Vagina (tissue), 2 donors: ENCODE measurements at regions not wholly inside any gene's neighbourhood (a gene's known extent, or its start where the extent isn't known, plus 50 kb on each side); places are given as distances from the start of the nearest gene placed in this dataset.

Experiments
- DNase-seq, 2 donors: peaks; one replicate each; pipeline ENCODE4 v3.0.0-alpha.2; 2017; ENCODE audit errors: extremely low spot score in 2 of 2
- H3K27ac ChIP-seq: fragments of 200-600 bp; sonication (generic); one replicate; pipeline ENCODE4 v1.5.1; 2019
- H3K27me3 ChIP-seq: fragments of 200-600 bp; sonication (generic); one replicate; pipeline ENCODE4 v1.5.1; 2019
- H3K36me3 ChIP-seq, 2 donors: fragments of 200-600 bp; sonication (generic); one replicate each; pipeline ENCODE4 v1.5.1; 2017 to 2019
- H3K4me1 ChIP-seq: fragments of 200-600 bp; sonication (generic); one replicate; pipeline ENCODE4 v1.5.1; 2019
- H3K4me3 ChIP-seq, 2 donors: fragments of 200-600 bp; sonication (generic); 1 replicate in 1 of 2; 2 replicates in 1 of 2; pipeline ENCODE4 v1.5.1; 2016 to 2019
- H3K9me3 ChIP-seq: fragments of 200-600 bp; sonication (generic); one replicate; pipeline ENCODE4 v1.5.1; 2019
- POLR2A ChIP-seq, 2 donors: fragments of 450-650 bp; IDR thresholded peaks; one replicate each; pipeline ENCODE4 v1.6.1; 2017; ENCODE audit warnings: antibody characterized with exemption in 2 of 2, mild to moderate bottlenecking in 2 of 2, moderate library complexity in 2 of 2
- POLR2AphosphoS5 ChIP-seq, 2 donors: sonication (generic); formaldehyde crosslinking; IDR thresholded peaks; one replicate each; pipeline ENCODE4 v1.9.0; 2017; ENCODE audit warnings: antibody characterized with exemption in 2 of 2, mild to moderate bottlenecking in 2 of 2, low read depth in 1 of 2; ENCODE audit not compliant: insufficient read depth in 1 of 2
- intact Hi-C: fragments of 100-400 bp; cut with DNase I; formaldehyde crosslinking; loops from one replicate; pipeline ENCODE4 v1.15.1; 2023
- TF ChIP-seq, protein P1 (sequence below), 3 experiments: fragments of 450-650 bp in 2 of 3; fragments of 200-600 bp in 1 of 3; sonication (generic) in 1 of 3; IDR thresholded peaks; one replicate each; pipeline ENCODE4 v1.5.1; 2017 to 2019; ENCODE audit warnings: antibody characterized with exemption in 3 of 3, mild to moderate bottlenecking in 2 of 3, moderate library complexity in 2 of 3

DNA sequence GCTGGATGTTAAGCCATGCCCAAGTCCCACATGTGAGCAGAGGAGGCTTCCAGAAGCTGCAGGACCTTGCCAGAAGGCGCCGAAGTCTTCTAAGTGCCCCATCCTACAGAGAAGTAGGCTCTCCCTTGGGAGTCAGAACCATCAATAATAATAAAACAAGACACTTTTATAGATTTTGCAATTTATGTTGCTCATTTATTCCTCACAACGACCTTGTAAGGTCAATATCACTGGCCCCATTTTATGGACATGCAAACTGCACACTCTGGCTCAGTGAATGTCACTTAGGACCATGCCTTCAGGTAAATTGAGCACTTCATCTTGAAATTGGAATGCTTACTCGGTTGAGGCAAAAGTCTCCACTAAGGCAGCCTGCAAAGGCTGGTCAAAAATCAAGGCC lies 170.4 kb downstream of the BCOR start:
- no peak for TF ChIP-seq POLR2A (IDR thresholded peaks at IDR 0.05)
- TF ChIP-seq, protein P1, sequence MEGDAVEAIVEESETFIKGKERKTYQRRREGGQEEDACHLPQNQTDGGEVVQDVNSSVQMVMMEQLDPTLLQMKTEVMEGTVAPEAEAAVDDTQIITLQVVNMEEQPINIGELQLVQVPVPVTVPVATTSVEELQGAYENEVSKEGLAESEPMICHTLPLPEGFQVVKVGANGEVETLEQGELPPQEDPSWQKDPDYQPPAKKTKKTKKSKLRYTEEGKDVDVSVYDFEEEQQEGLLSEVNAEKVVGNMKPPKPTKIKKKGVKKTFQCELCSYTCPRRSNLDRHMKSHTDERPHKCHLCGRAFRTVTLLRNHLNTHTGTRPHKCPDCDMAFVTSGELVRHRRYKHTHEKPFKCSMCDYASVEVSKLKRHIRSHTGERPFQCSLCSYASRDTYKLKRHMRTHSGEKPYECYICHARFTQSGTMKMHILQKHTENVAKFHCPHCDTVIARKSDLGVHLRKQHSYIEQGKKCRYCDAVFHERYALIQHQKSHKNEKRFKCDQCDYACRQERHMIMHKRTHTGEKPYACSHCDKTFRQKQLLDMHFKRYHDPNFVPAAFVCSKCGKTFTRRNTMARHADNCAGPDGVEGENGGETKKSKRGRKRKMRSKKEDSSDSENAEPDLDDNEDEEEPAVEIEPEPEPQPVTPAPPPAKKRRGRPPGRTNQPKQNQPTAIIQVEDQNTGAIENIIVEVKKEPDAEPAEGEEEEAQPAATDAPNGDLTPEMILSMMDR (IDR thresholded peaks at IDR 0.05): no peak
- no peak for TF ChIP-seq POLR2AphosphoS5 (IDR thresholded peaks at IDR 0.05; ENCODE audit: insufficient read depth in 1 of 2, low read depth in 1 of 2)
- Histone ChIP-seq H3K36me3 (no peaks in the 10 kb centered on the region), H3K27me3 (no peaks in the 10 kb centered on the region), H3K4me1 (no peaks in the 10 kb centered on the region), H3K9me3 (no peaks in the 10 kb centered on the region), H3K27ac (no peak overlapping the region), H3K4me3 (no peak overlapping the region)
- no peak for DNase-seq
- intact Hi-C loops: no loop called here

DNA sequence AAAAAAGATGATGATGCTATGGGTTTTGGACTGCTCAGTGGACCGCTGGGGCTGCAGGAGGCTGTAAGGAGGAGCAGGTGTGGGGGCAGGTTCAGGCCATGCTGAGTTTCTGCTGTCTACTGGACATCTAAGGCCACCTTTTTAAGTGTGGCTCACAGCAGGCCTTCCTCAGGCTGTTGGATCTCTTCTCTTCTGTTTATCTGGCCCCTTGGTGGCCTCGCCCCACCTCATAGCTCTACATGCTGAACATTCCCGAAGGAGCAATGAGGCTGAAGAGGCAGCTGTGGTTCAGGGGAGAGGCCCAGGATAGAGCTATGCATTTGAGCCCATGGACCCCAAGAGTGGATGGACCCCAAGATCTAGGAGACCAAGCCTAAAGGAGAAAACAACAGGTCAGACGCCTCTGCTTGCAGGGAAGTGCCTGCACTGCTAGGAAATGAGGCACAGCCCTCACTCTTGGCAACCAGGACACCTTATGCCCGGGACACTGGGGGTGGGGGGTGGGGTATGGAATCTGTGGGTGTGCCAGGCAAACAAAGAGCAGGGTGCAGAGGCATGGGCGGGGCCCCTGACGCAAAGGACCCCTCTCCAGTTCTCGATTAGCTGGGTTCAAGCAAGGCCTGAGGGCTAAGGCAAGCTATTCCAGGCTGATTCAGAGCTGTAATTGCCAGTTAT lies 168.9 kb downstream of the BCOR start:
- H3K27ac ChIP-seq: no peak overlapping the region
- no peaks in the 10 kb centered on the region for H3K4me1 ChIP-seq
- no peaks in the 10 kb centered on the region for H3K27me3 ChIP-seq
- no peaks in the 10 kb centered on the region for H3K36me3 ChIP-seq
- no peak for DNase-seq
- no peaks in the 10 kb centered on the region for H3K9me3 ChIP-seq
- no peak overlapping the region for H3K4me3 ChIP-seq
- TF ChIP-seq POLR2A (IDR thresholded peaks at IDR 0.05): no peak
- TF ChIP-seq, protein P1 (IDR thresholded peaks at IDR 0.05): no peak
- TF ChIP-seq POLR2AphosphoS5 (IDR thresholded peaks at IDR 0.05; ENCODE audit: insufficient read depth in 1 of 2, low read depth in 1 of 2): no peak
- intact Hi-C loops: no loop called here

DNA sequence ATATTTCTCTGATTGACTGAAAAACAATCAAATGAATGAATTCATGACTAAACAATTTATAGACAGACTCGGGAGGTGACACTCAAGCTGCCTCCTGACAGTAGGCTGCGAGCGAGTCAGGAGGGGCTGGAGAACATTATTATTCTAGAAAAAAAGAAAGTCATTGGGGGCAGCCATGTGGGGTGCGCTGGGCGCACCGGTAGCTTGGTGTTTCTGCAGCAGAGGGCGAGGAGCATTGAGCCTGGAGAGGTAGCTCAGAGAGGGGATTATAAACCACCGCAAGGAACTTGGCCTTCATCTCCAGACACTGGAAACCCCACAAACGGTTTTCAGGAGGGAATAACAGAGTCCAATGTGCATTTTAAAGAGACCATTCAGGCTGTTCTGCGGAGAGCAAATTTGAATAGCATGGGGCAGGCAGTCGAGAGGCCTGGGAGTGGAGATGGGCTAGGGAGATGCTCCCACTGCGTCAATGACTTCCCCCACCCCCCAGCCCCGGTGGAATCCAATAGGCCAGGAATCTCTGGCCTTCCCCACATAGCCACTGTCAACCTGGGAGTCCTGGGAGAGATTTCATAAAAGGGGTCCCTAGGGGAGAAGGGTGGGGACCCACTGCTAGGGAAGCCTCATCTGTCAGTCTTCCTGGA lies 168.3 kb downstream of the BCOR start:
- Histone ChIP-seq H3K36me3 (no peaks in the 10 kb centered on the region), H3K9me3 (no peaks in the 10 kb centered on the region), H3K27me3 (no peaks in the 10 kb centered on the region), H3K27ac (no peak overlapping the region), H3K4me3 (no peak overlapping the region), H3K4me1 (no peaks in the 10 kb centered on the region)
- intact Hi-C loops: no loop called here
- TF ChIP-seq POLR2A (IDR thresholded peaks at IDR 0.05): no peak
- no peak for TF ChIP-seq POLR2AphosphoS5 (IDR thresholded peaks at IDR 0.05; ENCODE audit: insufficient read depth in 1 of 2, low read depth in 1 of 2)
- TF ChIP-seq, protein P1 (IDR thresholded peaks at IDR 0.05): no peak
- DNase-seq: no peak

DNA sequence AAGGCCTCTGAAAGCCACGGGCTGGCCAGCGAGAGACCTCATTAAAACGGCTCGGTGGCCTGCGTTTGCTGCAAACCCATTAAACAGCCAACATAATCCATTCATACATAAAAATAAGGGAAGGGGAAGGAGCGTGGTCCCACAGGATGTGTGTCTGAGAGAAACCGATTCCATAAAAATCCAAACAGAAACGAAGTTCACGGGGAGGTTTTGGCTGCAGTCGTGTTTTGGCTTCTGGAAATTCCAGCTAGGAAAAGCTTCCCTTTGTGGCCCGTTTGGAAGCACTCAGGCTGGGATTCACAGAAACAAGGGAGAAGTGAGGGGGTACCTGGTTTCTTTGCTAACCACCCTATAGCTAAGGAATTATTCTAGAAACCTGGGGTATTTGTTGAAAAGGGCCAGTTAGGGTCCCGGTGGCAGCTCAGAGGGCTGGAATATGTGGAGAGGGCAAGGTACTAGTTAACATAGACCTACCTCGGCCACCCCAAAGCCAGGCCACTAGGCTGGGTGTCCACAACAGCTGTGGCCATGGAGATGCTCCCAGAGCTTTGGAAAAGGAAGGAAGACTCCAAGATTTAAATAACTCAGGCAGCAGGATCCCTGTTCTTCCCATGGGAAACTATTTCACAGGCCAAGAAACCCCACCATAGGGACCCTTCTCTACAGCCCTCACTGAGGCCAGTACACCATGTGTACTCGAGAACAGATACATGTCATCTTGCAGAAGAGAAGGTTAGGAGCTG lies 166.8 kb downstream of the BCOR start:
- no peak for DNase-seq
- TF ChIP-seq, protein P1 (IDR thresholded peaks at IDR 0.05): no peak
- TF ChIP-seq POLR2AphosphoS5 (IDR thresholded peaks at IDR 0.05; ENCODE audit: insufficient read depth in 1 of 2, low read depth in 1 of 2): no peak
- no peak for TF ChIP-seq POLR2A (IDR thresholded peaks at IDR 0.05)
- Histone ChIP-seq H3K27ac (no peak overlapping the region), H3K36me3 (no peaks in the 10 kb centered on the region), H3K4me1 (no peaks in the 10 kb centered on the region), H3K4me3 (no peak overlapping the region), H3K9me3 (no peaks in the 10 kb centered on the region), H3K27me3 (no peaks in the 10 kb centered on the region)
- intact Hi-C loops: no loop called here
